Muscle of leg (tissue), 3 donors: ENCODE measurements at regions not wholly inside any gene's neighbourhood (a gene's known extent, or its start where the extent isn't known, plus 50 kb on each side); places are given as distances from the start of the nearest gene placed in this dataset.
"Not testable (repeated sequence)": the region's sequence is repeated elsewhere in the genome, so short reads cannot be mapped to it uniquely, and the experiment has no call there.

Experiments used
- DNase-seq: peaks from one replicate; pipeline ENCODE4 v3.0.0; 2013
- H3K27ac ChIP-seq: one replicate; pipeline ENCODE4 v1.5.1; 2013; ENCODE audit warnings: mild to moderate bottlenecking, low read length, control low read depth
- H3K27me3 ChIP-seq: one replicate; pipeline ENCODE4 v1.6.1; 2013; ENCODE audit warnings: low read length; ENCODE audit not compliant: control insufficient read depth, insufficient read depth
- H3K36me3 ChIP-seq: one replicate; pipeline ENCODE4 v1.6.1; 2013; ENCODE audit warnings: low read length; ENCODE audit not compliant: control insufficient read depth, insufficient read depth
- H3K4me1 ChIP-seq: one replicate; pipeline ENCODE4 v1.6.1; 2013; ENCODE audit warnings: low read length; ENCODE audit not compliant: control insufficient read depth, insufficient read depth
- H3K4me3 ChIP-seq: one replicate; pipeline ENCODE4 v1.5.1; 2013; ENCODE audit warnings: low read length, control low read depth
- H3K9me3 ChIP-seq: replicated peaks from 2 replicates; pipeline ENCODE4 v1.6.1; 2013; ENCODE audit warnings: low read depth, low read length; ENCODE audit not compliant: control insufficient read depth
- WGBS: methylation state at CpG from one replicate; pipeline ENCODE4 v1.1.5; 2013; ENCODE audit warnings: missing lambda C conversion rate; ENCODE audit not compliant: insufficient coverage; 5-methylcytosine and 5-hydroxymethylcytosine counted together

- Histone ChIP-seq H3K27me3 (no peaks in the 10 kb centered on the region), H3K4me1 (no peaks in the 10 kb centered on the region), H3K36me3 (no peaks in the 10 kb centered on the region), H3K9me3 (no peaks in the 10 kb centered on the region), H3K4me3 (no peak overlapping the region), H3K27ac (no peak overlapping the region)
- no CpG with 5 or more reads among the region's 2 CpGs for WGBS
- no peak for DNase-seq
These were observed 65.5 kb upstream of the GRB10 start for GRCh38 chr7:50848203-50848602.

- not testable (repeated sequence) for H3K9me3 ChIP-seq, H3K27me3 ChIP-seq, H3K36me3 ChIP-seq, DNase-seq, H3K27ac ChIP-seq, H3K4me3 ChIP-seq, H3K4me1 ChIP-seq
- 83% methylated on average over 1 of the region's 7 CpGs for WGBS
These were observed 62.2 kb upstream of the GRB10 start for GRCh38 chr7:50844861-50845260.

- H3K27ac ChIP-seq = no peak overlapping the region
- 73% methylated on average over 4 of the region's 6 CpGs for WGBS
- no peaks in the 10 kb centered on the region for H3K9me3 ChIP-seq
These were observed 59.3 kb upstream of the GRB10 start for GRCh38 chr7:50842041-50842440.

GRCh38 chr7:50838675-50839377, 56.1 kb upstream of the GRB10 start:
- no peak overlapping the region for H3K4me3 ChIP-seq
- H3K27ac ChIP-seq = no peak overlapping the region
- 60% methylated on average over 8 of the region's 10 CpGs for WGBS
- peak; percentile 43 for DNase-seq
- H3K9me3 ChIP-seq = no peaks in the 10 kb centered on the region
- H3K36me3 ChIP-seq = no peaks in the 10 kb centered on the region
- no peaks in the 10 kb centered on the region for H3K27me3 ChIP-seq
- H3K4me1 ChIP-seq = no peaks in the 10 kb centered on the region

More at GRCh38 chr7:50842041-50842440, 59.3 kb upstream of the GRB10 start:
- Histone ChIP-seq H3K4me3 (no peak overlapping the region), H3K4me1 (no peaks in the 10 kb centered on the region), H3K27me3 (no peaks in the 10 kb centered on the region), H3K36me3 (no peaks in the 10 kb centered on the region)
- no peak for DNase-seq

- H3K4me1 ChIP-seq = no peaks in the 10 kb centered on the region
- DNase-seq = no peak
- H3K27ac ChIP-seq = no peak overlapping the region
- H3K27me3 ChIP-seq = no peaks in the 10 kb centered on the region
- 89% methylated on average over 10 of the region's 11 CpGs for WGBS
- H3K4me3 ChIP-seq = no peak overlapping the region
- H3K9me3 ChIP-seq = no peaks in the 10 kb centered on the region
- no peaks in the 10 kb centered on the region for H3K36me3 ChIP-seq
These were observed 55.3 kb upstream of the GRB10 start for GRCh38 chr7:50837965-50838364.

GRCh38 chr7:50836646-50837045, 54.0 kb upstream of the GRB10 start:
- Histone ChIP-seq H3K27ac (no peak overlapping the region), H3K36me3 (no peaks in the 10 kb centered on the region), H3K9me3 (no peaks in the 10 kb centered on the region), H3K4me1 (no peaks in the 10 kb centered on the region), H3K27me3 (no peaks in the 10 kb centered on the region), H3K4me3 (no peak overlapping the region)
- 69% methylated on average over 1 of the region's 2 CpGs for WGBS
- DNase-seq = no peak

GRCh38 chr7:50835156-50835555, 52.5 kb upstream of the GRB10 start:
- Histone ChIP-seq H3K27me3 (no peaks in the 10 kb centered on the region), H3K4me3 (no peak overlapping the region), H3K4me1 (no peaks in the 10 kb centered on the region), H3K36me3 (no peaks in the 10 kb centered on the region), H3K9me3 (no peaks in the 10 kb centered on the region), H3K27ac (no peak overlapping the region)
- no peak for DNase-seq
- 79% methylated on average over 1 of the region's 2 CpGs for WGBS

GRCh38 chr7:50834679-50835078, 52.0 kb upstream of the GRB10 start:
- H3K27ac ChIP-seq = no peak overlapping the region
- no peaks in the 10 kb centered on the region for H3K36me3 ChIP-seq
- no peaks in the 10 kb centered on the region for H3K4me1 ChIP-seq
- H3K4me3 ChIP-seq = no peak overlapping the region
- DNase-seq = no peak
- no peaks in the 10 kb centered on the region for H3K27me3 ChIP-seq
- no peaks in the 10 kb centered on the region for H3K9me3 ChIP-seq
- WGBS = 89% methylated on average over 5 of the region's 6 CpGs

GRCh38 chr7:50834031-50834535, 51.4 kb upstream of the GRB10 start:
- H3K4me3 ChIP-seq = no peak overlapping the region
- H3K4me1 ChIP-seq = no peaks in the 10 kb centered on the region
- H3K36me3 ChIP-seq = no peaks in the 10 kb centered on the region
- no peaks in the 10 kb centered on the region for H3K27me3 ChIP-seq
- no peaks in the 10 kb centered on the region for H3K9me3 ChIP-seq
- H3K27ac ChIP-seq = no peak overlapping the region
- DNase-seq = no peak
- no CpG with 5 or more reads among the region's 1 CpG for WGBS

- Histone ChIP-seq H3K9me3 (no peaks in the 10 kb centered on the region), H3K27me3 (no peaks in the 10 kb centered on the region), H3K4me1 (no peaks in the 10 kb centered on the region), H3K4me3 (no peak overlapping the region), H3K27ac (no peak overlapping the region), H3K36me3 (no peaks in the 10 kb centered on the region)
- no peak for DNase-seq
- WGBS = no CpG with 5 or more reads among the region's 3 CpGs
These were observed 50.0 kb upstream of the GRB10 start for GRCh38 chr7:50832744-50833143.
